SU-DHL-6 (cell line): ENCODE measurements at regions not wholly inside any gene's neighbourhood (a gene's known extent, or its start where the extent isn't known, plus 50 kb on each side); places are given as distances from the start of the nearest gene placed in this dataset.

Source experiments
- H2AFZ ChIP-seq: fragments of 200-600 bp; sonication (generic); 2 replicates; pipeline ENCODE4 v1.6.1; 2014; ENCODE audit warnings: low read depth, mild to moderate bottlenecking, moderate library complexity, mixed read lengths, antibody characterized with exemption, low read length; ENCODE audit not compliant: severe bottlenecking
- H3F3A ChIP-seq: fragments of 200-600 bp; shearing (Covaris generic); 2 replicates; pipeline ENCODE4 v1.6.0; 2016; ENCODE audit warnings: antibody characterized with exemption, mild to moderate bottlenecking; ENCODE audit not compliant: insufficient read depth
- H3K27ac ChIP-seq: fragments of 200-600 bp; sonication (generic); 2 replicates; pipeline ENCODE4 v1.5.1; 2016; ENCODE audit warnings: low read depth, mild to moderate bottlenecking, low read length, moderate library complexity, mixed read lengths
- H3K27me3 ChIP-seq: fragments of 200-600 bp; sonication (generic), shearing (Covaris generic); 2 replicates; pipeline ENCODE4 v1.6.0; 2014; ENCODE audit warnings: mild to moderate bottlenecking, low read length
- H3K36me3 ChIP-seq: fragments of 200-600 bp; sonication (generic); 2 replicates; pipeline ENCODE4 v1.6.1; 2014; ENCODE audit warnings: mild to moderate bottlenecking, low read length, mixed read lengths
- H3K4me2 ChIP-seq: fragments of 300-600, 200-600 bp; shearing (Covaris generic), sonication (generic); 2 replicates; pipeline ENCODE4 v1.6.0; 2014; ENCODE audit warnings: low read length, low read depth, mild to moderate bottlenecking; ENCODE audit not compliant: poor library complexity, severe bottlenecking
- H3K4me3 ChIP-seq: fragments of 200-600 bp; sonication (generic); 2 replicates; pipeline ENCODE4 v1.5.1; 2014; ENCODE audit warnings: antibody characterized with exemption, low read length, mild to moderate bottlenecking, mixed read lengths; ENCODE audit not compliant: insufficient read depth, poor library complexity, severe bottlenecking
- H3K79me2 ChIP-seq: fragments of 200-600 bp; sonication (generic); 2 replicates; pipeline ENCODE4 v1.6.1; 2014; ENCODE audit warnings: mild to moderate bottlenecking, low read length, moderate library complexity; ENCODE audit not compliant: insufficient read depth
- H3K9ac ChIP-seq: fragments of 200-600 bp; sonication (generic); 2 replicates; pipeline ENCODE4 v1.7.0; 2014; ENCODE audit warnings: mild to moderate bottlenecking, low read length
- H3K9me2 ChIP-seq: fragments of 200-600 bp; sonication (generic); replicated peaks from 2 replicates; pipeline ENCODE4 v1.6.1; 2014; ENCODE audit warnings: low read length; ENCODE audit not compliant: insufficient read depth
- H3K9me3 ChIP-seq: fragments of 200-600 bp; sonication (generic); 2 replicates; pipeline ENCODE4 v1.6.1; 2014; ENCODE audit warnings: low read length, mixed read lengths; ENCODE audit not compliant: insufficient read depth
- H4K20me1 ChIP-seq: fragments of 200-600 bp; sonication (generic); 2 replicates; pipeline ENCODE4 v1.6.1; 2014; ENCODE audit warnings: low read depth, mild to moderate bottlenecking, antibody characterized with exemption, low read length, moderate library complexity, mixed read lengths
- EZH2phosphoT487 ChIP-seq: fragments of 200-600 bp; sonication (generic), shearing (Covaris generic); conservative IDR thresholded peaks from 2 replicates; pipeline ENCODE4 v1.6.1; 2018; ENCODE audit warnings: mild to moderate bottlenecking, antibody characterized with exemption, low read length, moderate library complexity, mixed read lengths
- TF ChIP-seq, protein P1 (sequence below): fragments of 200-600 bp; sonication (generic); IDR thresholded peaks from one replicate; pipeline ENCODE4 v1.5.1; 2017; ENCODE audit warnings: antibody characterized with exemption, mild to moderate bottlenecking, low read length, moderate library complexity; ENCODE audit not compliant: insufficient read depth, poor library complexity, severe bottlenecking

DNA sequence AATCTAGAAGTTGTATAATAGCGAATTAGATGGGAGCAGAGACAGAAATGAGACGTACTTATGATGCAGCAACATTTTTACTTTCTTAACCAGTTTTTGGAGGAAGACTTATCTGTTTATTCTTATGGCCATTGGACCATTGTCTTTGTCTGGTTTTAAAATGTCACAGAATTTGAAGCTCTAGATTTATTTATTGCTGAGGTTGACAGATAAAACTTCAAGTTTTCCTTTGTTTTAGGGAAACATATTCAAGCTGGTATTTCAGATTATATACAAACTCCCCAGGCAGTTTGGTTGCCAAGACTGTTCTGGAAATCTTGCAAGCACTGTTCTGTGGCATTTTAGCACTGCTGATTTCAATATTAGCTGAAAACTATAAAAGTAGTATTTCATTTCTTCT lies 1021.7 kb downstream of the GALC start:
- Histone ChIP-seq H4K20me1 (no peaks in the 10 kb centered on the region), H3K36me3 (no peaks in the 10 kb centered on the region), H3F3A (no peaks in the 10 kb centered on the region), H2AFZ (no peak overlapping the region), H3K27ac (no peak overlapping the region), H3K27me3 (no peaks in the 10 kb centered on the region), H3K4me3 (no peak overlapping the region), H3K9me3 (no peaks in the 10 kb centered on the region), H3K79me2 (no peaks in the 10 kb centered on the region), H3K9ac (no peak overlapping the region), H3K4me2 (no peak overlapping the region), H3K9me2 (no peaks in the 10 kb centered on the region)
- no peak for TF ChIP-seq EZH2phosphoT487
- TF ChIP-seq, protein P1, sequence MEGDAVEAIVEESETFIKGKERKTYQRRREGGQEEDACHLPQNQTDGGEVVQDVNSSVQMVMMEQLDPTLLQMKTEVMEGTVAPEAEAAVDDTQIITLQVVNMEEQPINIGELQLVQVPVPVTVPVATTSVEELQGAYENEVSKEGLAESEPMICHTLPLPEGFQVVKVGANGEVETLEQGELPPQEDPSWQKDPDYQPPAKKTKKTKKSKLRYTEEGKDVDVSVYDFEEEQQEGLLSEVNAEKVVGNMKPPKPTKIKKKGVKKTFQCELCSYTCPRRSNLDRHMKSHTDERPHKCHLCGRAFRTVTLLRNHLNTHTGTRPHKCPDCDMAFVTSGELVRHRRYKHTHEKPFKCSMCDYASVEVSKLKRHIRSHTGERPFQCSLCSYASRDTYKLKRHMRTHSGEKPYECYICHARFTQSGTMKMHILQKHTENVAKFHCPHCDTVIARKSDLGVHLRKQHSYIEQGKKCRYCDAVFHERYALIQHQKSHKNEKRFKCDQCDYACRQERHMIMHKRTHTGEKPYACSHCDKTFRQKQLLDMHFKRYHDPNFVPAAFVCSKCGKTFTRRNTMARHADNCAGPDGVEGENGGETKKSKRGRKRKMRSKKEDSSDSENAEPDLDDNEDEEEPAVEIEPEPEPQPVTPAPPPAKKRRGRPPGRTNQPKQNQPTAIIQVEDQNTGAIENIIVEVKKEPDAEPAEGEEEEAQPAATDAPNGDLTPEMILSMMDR, result no peak

DNA sequence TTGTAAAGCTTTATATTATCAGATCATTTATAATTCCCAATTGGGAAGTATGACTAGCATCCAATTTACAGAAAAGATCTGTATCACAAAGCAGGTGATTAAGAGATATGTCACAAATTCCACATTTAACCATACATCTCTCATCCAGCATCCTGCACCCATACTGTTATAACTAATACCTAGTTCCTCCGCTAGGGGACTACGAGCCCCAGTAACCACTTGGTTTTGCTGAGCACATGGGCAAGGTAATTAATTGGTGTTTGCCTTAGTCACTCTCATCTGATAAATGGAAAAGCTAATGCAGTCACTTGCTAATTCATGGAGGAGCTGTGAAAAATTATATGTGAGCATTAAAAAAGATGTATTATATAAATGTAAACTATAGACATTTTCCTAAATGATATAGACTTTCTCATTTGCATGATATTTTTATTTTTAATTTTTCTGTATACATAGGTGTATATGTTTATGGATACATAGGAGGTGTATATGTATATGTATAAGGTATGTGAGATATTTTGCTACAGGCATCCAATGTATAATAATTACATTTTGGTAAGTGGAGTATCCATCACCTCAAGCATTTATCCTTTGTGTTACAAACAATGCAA lies 1031.8 kb downstream of the GALC start:
- Histone ChIP-seq H4K20me1 (no peaks in the 10 kb centered on the region), H3K9ac (no peak overlapping the region), H3K9me3 (no peaks in the 10 kb centered on the region), H3K9me2 (no peaks in the 10 kb centered on the region; the same call in 1 of the 2 replicates), H3K4me2 (no peak overlapping the region), H3K4me3 (no peak overlapping the region), H3K27ac (no peak overlapping the region), H2AFZ (no peak overlapping the region), H3K36me3 (no peaks in the 10 kb centered on the region), H3K27me3 (no peaks in the 10 kb centered on the region), H3F3A (no peaks in the 10 kb centered on the region), H3K79me2 (no peaks in the 10 kb centered on the region)
- TF ChIP-seq EZH2phosphoT487, result no peak
- TF ChIP-seq, protein P1, result peak; percentile 26

DNA sequence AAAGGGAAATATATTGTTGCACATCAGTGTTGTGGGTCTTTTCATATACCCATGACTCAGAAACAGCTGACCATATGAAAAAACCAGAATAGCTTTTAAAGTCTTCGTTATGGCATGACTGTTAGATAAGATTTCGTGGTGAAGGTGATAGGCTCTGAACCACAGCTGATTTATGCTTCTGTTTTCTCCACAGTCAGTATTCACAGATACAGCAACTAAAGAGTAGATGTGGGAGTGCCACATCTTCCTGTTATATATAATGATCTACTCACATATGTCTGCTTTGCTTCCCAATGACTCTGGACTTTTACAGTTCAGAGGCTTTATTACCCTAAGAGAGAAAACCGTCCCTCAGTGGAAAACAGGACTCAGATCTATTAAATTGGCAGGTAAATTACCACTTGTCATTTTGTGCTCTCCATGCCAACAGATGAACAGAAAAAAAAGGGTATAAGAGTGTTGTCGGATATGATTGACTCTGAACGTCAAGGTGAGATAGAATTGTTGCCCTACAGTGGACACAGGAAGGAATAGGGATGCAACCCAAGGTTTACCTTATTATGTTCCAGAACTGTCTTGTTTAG lies 1037.1 kb downstream of the GALC start:
- no peaks in the 10 kb centered on the region for H3K27me3 ChIP-seq
- no peaks in the 10 kb centered on the region; the same call in 1 of the 2 replicates for H3K9me2 ChIP-seq
- no peak overlapping the region for H2AFZ ChIP-seq
- H3K4me3 ChIP-seq, result no peak overlapping the region
- no peaks in the 10 kb centered on the region for H3K36me3 ChIP-seq
- no peak overlapping the region for H3K27ac ChIP-seq
- no peaks in the 10 kb centered on the region for H4K20me1 ChIP-seq
- H3K9ac ChIP-seq, result no peak overlapping the region
- no peak overlapping the region for H3K4me2 ChIP-seq
- H3K79me2 ChIP-seq, result no peaks in the 10 kb centered on the region
- H3F3A ChIP-seq, result no peaks in the 10 kb centered on the region
- TF ChIP-seq, protein P1, result no peak
- no peak for TF ChIP-seq EZH2phosphoT487
- H3K9me3 ChIP-seq, result no peaks in the 10 kb centered on the region
